Loucy (cell line): ENCODE measurements at regions not wholly inside any gene's neighbourhood (a gene's known extent, or its start where the extent isn't known, plus 50 kb on each side); places are given as distances from the start of the nearest gene placed in this dataset.

ENCODE experiments used
- CTCF ChIP-seq: fragments of 200-600 bp; sonication (generic); conservative IDR thresholded peaks from 2 replicates; pipeline ENCODE4 v1.5.1; 2014; ENCODE audit warnings: mild to moderate bottlenecking, antibody characterized with exemption, low read length
- EZH2phosphoT487 ChIP-seq: fragments of 200-600 bp; IDR thresholded peaks from 2 replicates; pipeline ENCODE4 v1.6.1; 2018; ENCODE audit warnings: antibody characterized with exemption, mild to moderate bottlenecking, moderate library complexity, borderline replicate concordance

- TF ChIP-seq CTCF (no peak), EZH2phosphoT487 (no peak)
Measured at GRCh38 chr5:152542741-152543140, 137.7 kb upstream of the NMUR2 start.
